ENCODE measurements at regions not wholly inside any gene's neighbourhood (a gene's known extent, or its start where the extent isn't known, plus 50 kb on each side); places are given as distances from the start of the nearest gene placed in this dataset.

DNA sequence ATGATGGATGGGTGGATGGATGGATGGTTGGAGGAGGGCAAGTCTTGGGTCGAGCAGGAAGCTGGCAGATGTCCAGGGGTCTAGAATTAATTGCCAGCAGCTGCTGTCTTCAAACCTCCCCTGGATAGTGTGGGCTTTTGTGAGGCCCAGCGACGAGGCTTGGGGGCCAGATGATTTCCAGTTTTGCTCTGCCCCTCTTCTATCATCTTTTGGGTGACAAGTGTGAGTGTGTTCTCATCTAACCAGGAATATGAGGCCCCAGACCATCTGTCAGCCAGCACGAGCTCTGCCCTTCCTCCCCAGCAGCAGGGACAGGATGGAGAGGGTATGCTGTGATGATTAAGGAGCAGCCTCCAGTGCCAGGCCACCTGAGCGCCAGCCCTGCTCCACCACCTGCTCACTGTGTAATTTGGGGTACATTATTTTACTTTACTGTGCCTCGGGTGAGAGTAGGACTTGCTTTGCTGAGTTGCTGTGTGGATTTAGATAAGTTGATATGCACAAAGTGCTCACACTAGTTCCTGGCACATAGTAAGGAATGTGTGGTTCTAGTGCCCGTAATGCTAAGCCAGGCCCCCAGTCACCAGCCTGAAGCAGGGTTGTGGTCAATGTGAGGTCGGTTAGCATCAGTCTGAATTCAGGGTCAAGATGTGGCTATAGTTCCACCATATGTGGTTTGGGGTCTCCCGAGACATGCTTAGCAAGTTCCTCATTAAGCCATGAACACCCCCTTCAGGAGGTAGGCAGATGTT, 251.1 kb downstream of the CYP26B1 start:
- no peak overlapping the region for H3K4me2 ChIP-seq (ENCODE audit: low read length)
- TF ChIP-seq RAD21 (conservative IDR thresholded peaks at IDR 0.05) (no peak), POLR2AphosphoS5 (IDR thresholded peaks at IDR 0.05) (no peak), MXI1 (conservative IDR thresholded peaks at IDR 0.05; ENCODE audit: poor library complexity, severe bottlenecking) (no peak), EP300 (conservative IDR thresholded peaks at IDR 0.05; ENCODE audit: poor library complexity, severe bottlenecking) (no peak), EZH2 (IDR thresholded peaks at IDR 0.05; ENCODE audit: borderline replicate concordance, insufficient read depth, low read length, poor library complexity, severe bottlenecking) (no peak), SMC3 (conservative IDR thresholded peaks at IDR 0.05; ENCODE audit: poor library complexity) (no peak), TAF1 (IDR thresholded peaks at IDR 0.05; ENCODE audit: low read depth) (no peak)
- TF ChIP-seq, protein P1, sequence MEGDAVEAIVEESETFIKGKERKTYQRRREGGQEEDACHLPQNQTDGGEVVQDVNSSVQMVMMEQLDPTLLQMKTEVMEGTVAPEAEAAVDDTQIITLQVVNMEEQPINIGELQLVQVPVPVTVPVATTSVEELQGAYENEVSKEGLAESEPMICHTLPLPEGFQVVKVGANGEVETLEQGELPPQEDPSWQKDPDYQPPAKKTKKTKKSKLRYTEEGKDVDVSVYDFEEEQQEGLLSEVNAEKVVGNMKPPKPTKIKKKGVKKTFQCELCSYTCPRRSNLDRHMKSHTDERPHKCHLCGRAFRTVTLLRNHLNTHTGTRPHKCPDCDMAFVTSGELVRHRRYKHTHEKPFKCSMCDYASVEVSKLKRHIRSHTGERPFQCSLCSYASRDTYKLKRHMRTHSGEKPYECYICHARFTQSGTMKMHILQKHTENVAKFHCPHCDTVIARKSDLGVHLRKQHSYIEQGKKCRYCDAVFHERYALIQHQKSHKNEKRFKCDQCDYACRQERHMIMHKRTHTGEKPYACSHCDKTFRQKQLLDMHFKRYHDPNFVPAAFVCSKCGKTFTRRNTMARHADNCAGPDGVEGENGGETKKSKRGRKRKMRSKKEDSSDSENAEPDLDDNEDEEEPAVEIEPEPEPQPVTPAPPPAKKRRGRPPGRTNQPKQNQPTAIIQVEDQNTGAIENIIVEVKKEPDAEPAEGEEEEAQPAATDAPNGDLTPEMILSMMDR (IDR thresholded peaks at IDR 0.05; ENCODE audit: poor library complexity, severe bottlenecking) = no peak
- TF ChIP-seq, protein P2, sequence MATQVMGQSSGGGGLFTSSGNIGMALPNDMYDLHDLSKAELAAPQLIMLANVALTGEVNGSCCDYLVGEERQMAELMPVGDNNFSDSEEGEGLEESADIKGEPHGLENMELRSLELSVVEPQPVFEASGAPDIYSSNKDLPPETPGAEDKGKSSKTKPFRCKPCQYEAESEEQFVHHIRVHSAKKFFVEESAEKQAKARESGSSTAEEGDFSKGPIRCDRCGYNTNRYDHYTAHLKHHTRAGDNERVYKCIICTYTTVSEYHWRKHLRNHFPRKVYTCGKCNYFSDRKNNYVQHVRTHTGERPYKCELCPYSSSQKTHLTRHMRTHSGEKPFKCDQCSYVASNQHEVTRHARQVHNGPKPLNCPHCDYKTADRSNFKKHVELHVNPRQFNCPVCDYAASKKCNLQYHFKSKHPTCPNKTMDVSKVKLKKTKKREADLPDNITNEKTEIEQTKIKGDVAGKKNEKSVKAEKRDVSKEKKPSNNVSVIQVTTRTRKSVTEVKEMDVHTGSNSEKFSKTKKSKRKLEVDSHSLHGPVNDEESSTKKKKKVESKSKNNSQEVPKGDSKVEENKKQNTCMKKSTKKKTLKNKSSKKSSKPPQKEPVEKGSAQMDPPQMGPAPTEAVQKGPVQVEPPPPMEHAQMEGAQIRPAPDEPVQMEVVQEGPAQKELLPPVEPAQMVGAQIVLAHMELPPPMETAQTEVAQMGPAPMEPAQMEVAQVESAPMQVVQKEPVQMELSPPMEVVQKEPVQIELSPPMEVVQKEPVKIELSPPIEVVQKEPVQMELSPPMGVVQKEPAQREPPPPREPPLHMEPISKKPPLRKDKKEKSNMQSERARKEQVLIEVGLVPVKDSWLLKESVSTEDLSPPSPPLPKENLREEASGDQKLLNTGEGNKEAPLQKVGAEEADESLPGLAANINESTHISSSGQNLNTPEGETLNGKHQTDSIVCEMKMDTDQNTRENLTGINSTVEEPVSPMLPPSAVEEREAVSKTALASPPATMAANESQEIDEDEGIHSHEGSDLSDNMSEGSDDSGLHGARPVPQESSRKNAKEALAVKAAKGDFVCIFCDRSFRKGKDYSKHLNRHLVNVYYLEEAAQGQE (IDR thresholded peaks at IDR 0.05; ENCODE audit: borderline replicate concordance) = no peak
- H3K36me3 ChIP-seq (ENCODE audit: insufficient read depth, low read length) = no peaks in the 10 kb centered on the region
- H4K20me1 ChIP-seq (ENCODE audit: insufficient read depth) = no peaks in the 10 kb centered on the region
- no peak overlapping the region for H3K27ac ChIP-seq (ENCODE audit: low read length)
- no peaks in the 10 kb centered on the region for H3F3A ChIP-seq (ENCODE audit: insufficient read depth, low read length, poor library complexity, severe bottlenecking)
- no peak overlapping the region for H3K4me3 ChIP-seq (ENCODE audit: low read length)
- no peak overlapping the region for H2AFZ ChIP-seq (ENCODE audit: low read depth, low read length)
- no peaks in the 10 kb centered on the region for H3K27me3 ChIP-seq (ENCODE audit: insufficient read depth, low read depth, low read length)
- no peaks in the 10 kb centered on the region for H3K9me2 ChIP-seq (ENCODE audit: insufficient read depth, low read length)
- H3K79me2 ChIP-seq (replicated peaks; ENCODE audit: insufficient read depth, low read length) = no peaks in the 10 kb centered on the region
- H3K9ac ChIP-seq (ENCODE audit: low read length) = no peak overlapping the region
- no peaks in the 10 kb centered on the region for H3K9me3 ChIP-seq (ENCODE audit: low read length)

DNA sequence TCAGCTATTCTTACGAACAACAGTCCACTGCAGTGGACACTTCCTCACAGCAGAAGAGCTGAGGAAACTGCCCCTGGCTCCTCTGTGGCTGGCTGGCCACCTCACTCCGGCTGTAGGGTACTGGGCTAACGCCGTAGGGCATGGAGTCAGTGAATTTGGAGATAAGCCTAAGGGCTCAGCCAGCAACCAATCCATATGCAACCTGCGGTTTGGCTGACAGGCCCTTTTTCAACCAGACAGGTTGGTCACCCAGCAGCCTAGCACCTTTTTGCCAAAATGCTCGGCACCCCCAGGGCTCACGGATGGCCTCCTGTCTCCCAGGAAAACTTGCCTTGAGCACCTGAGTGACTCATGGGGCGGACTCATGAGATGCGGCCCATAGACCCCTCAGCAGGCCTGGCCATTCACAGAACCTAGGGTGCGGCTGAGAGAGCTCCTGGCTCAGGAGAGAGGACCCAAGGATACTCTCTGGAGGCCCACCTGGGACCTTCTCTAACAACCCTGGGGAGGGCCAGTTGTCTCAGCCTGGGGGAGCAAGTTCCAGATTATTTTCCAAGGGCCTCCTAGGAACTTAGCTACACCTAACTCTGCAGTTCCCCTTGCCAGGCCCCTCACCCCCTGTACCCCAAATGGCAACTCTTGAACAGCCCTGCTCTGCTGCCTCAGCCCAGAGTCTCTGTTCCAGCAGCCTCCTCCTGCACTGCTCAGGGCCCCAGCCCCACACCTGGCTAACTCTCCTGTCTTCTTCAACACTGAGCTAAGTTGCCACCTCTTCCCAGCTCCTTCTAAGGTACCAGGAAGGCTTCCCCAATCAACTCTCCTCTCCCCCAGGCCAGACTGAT, 252.1 kb downstream of the CYP26B1 start:
- Histone ChIP-seq H3K9me2 (ENCODE audit: insufficient read depth, low read length) (no peaks in the 10 kb centered on the region), H3K9ac (ENCODE audit: low read length) (no peak overlapping the region), H3F3A (ENCODE audit: insufficient read depth, low read length, poor library complexity, severe bottlenecking) (no peaks in the 10 kb centered on the region), H3K4me2 (ENCODE audit: low read length) (no peak overlapping the region), H2AFZ (ENCODE audit: low read depth, low read length) (no peak overlapping the region), H3K79me2 (replicated peaks; ENCODE audit: insufficient read depth, low read length) (no peaks in the 10 kb centered on the region), H3K27me3 (ENCODE audit: insufficient read depth, low read depth, low read length) (no peaks in the 10 kb centered on the region), H4K20me1 (ENCODE audit: insufficient read depth) (no peaks in the 10 kb centered on the region), H3K4me3 (ENCODE audit: low read length) (no peak overlapping the region), H3K27ac (ENCODE audit: low read length) (no peak overlapping the region), H3K9me3 (ENCODE audit: low read length) (no peaks in the 10 kb centered on the region), H3K36me3 (ENCODE audit: insufficient read depth, low read length) (no peaks in the 10 kb centered on the region)
- no peak for TF ChIP-seq TAF1 (IDR thresholded peaks at IDR 0.05; ENCODE audit: low read depth)
- TF ChIP-seq RAD21 (conservative IDR thresholded peaks at IDR 0.05) = no peak
- TF ChIP-seq, protein P2 (IDR thresholded peaks at IDR 0.05; ENCODE audit: borderline replicate concordance) = no peak
- TF ChIP-seq, protein P1 (IDR thresholded peaks at IDR 0.05; ENCODE audit: poor library complexity, severe bottlenecking) = no peak
- no peak for TF ChIP-seq MXI1 (conservative IDR thresholded peaks at IDR 0.05; ENCODE audit: poor library complexity, severe bottlenecking)
- TF ChIP-seq EZH2 (IDR thresholded peaks at IDR 0.05; ENCODE audit: borderline replicate concordance, insufficient read depth, low read length, poor library complexity, severe bottlenecking) = no peak
- no peak for TF ChIP-seq SMC3 (conservative IDR thresholded peaks at IDR 0.05; ENCODE audit: poor library complexity)
- no peak for TF ChIP-seq POLR2AphosphoS5 (IDR thresholded peaks at IDR 0.05)
- TF ChIP-seq EP300 (conservative IDR thresholded peaks at IDR 0.05; ENCODE audit: poor library complexity, severe bottlenecking) = no peak

Measured in neural cell (in vitro differentiated cells).